ENCODE measurements at regions not wholly inside any gene's neighbourhood (a gene's known extent, or its start where the extent isn't known, plus 50 kb on each side); places are given as distances from the start of the nearest gene placed in this dataset.

DNA sequence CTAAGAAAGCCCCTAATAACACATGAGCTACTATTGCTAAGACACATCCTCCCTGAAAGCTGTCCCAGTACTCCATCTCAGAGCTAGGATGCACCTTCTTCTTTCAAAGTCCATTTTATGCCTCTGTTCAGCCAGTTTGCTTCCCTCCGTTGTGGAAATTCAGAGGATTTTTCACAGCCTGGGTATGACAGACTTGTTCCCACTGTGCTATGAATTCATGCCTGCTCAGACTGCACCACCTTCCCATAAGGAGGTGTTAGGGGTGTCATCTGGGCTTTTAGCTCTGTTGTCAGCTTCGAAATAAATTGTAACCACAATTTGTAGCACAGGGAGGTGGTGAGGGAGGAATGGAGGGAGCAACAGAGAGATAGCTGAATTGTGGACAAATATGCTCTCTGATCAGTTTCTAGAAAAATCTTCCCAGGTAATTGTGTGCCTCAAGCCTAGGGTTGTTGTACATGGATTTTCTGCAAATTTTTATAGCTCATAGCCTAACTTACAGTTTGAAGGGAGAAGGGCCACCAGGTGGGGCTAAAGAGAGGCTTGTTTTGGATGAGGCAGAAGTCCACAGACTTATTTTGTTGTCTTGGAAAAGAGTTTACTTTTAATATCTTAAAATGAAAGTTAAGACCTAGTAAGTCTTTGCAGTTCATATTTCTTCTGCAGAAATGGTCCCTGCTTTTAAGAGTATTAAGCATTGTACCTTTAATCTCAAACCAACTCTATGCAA, 462.0 kb downstream of the PDCD6IP start:
- TF ChIP-seq, protein P1, sequence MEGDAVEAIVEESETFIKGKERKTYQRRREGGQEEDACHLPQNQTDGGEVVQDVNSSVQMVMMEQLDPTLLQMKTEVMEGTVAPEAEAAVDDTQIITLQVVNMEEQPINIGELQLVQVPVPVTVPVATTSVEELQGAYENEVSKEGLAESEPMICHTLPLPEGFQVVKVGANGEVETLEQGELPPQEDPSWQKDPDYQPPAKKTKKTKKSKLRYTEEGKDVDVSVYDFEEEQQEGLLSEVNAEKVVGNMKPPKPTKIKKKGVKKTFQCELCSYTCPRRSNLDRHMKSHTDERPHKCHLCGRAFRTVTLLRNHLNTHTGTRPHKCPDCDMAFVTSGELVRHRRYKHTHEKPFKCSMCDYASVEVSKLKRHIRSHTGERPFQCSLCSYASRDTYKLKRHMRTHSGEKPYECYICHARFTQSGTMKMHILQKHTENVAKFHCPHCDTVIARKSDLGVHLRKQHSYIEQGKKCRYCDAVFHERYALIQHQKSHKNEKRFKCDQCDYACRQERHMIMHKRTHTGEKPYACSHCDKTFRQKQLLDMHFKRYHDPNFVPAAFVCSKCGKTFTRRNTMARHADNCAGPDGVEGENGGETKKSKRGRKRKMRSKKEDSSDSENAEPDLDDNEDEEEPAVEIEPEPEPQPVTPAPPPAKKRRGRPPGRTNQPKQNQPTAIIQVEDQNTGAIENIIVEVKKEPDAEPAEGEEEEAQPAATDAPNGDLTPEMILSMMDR (conservative IDR thresholded peaks at IDR 0.05; ENCODE audit: low read depth, low read length): peak; percentile 86
- peak; percentile 7 for DNase-seq (ENCODE audit: low read depth)
- no peak overlapping the region for H3K4me3 ChIP-seq (ENCODE audit: low read depth, low read length)

DNA sequence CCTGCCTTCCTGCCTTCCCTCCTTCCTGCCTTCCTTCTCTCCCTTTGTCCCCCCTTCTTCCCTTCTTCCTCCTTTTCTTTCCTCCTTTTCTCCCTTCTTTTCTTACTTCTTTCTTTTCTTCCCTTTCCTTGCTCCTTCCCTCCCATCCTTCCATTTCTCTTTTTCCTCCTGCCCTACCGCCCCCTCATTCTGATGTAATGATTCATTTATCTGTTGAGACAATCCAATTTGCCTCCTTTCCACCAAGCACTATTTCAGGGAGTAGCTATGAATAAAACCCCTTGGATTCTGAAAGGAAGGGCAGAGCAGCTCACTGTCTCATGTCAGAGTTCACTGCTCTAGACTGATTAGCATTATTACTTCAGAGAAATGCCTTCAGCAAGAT, 462.6 kb downstream of the PDCD6IP start:
- DNase-seq (ENCODE audit: low read depth): peak; percentile 29
- TF ChIP-seq, protein P1 (conservative IDR thresholded peaks at IDR 0.05; ENCODE audit: low read depth, low read length): no peak
- no peak overlapping the region for H3K4me3 ChIP-seq (ENCODE audit: low read depth, low read length)

DNA sequence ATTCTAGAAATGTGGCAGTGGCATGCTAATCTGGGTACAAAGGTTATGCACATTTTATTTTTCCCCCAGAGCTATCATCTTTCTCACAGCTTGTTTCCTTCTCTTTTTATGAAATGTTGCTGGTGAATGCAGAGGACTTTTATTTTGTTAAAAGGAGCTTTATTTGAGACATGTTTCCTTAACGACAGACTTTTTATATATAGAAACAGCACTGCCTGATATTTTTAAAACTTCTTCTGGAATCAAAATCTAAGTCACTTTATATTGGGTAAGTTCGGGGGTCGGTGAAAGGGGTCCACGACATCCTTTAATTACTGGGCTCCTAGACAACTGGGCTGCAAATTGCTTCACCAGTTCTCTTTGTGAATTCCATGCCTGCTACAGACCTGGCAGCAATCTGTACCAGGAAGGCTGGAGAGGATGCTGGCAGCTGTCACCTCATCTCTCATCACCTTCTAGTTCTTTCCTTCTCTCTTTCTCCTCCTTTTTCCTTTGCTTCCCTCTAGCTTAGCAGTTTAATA, 464.7 kb downstream of the PDCD6IP start:
- TF ChIP-seq, protein P1 (conservative IDR thresholded peaks at IDR 0.05; ENCODE audit: low read depth, low read length): no peak
- no peak for DNase-seq (ENCODE audit: low read depth)
- H3K4me3 ChIP-seq (ENCODE audit: low read depth, low read length): no peak overlapping the region

DNA sequence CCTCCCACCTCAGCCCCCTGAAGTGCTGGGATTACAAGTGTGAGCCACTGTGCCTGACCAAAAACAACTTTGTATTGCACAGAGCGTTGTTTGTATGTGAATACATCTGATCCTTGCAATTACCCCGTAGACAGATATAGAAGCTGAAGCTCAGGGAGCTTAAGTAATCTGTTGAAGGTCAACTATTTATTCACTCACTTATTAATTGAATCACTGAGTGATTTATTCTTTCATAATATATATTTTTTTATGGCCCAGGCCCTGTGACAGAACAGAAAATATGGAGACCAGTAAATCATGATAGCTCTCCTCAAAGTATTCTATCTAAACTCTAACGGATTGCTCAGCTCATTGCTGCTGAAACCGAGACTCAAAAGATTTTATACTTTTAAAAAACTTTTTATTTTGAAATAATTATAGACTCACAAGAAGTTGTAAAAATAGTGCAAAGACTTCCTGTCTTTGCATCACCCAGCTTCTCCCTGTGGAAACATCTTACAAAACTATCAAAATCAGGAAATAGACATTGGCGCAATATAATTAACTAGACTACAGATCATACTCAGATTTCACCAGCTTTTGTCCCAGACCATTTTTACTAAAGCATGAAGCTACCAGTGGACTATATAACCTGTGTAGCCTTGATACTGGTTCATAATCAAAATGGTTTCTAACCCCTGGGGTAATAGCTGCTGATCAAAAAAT, 466.1 kb downstream of the PDCD6IP start:
- H3K4me3 ChIP-seq (ENCODE audit: low read depth, low read length): no peak overlapping the region
- no peak for DNase-seq (ENCODE audit: low read depth)
- TF ChIP-seq, protein P1 (conservative IDR thresholded peaks at IDR 0.05; ENCODE audit: low read depth, low read length): no peak

DNA sequence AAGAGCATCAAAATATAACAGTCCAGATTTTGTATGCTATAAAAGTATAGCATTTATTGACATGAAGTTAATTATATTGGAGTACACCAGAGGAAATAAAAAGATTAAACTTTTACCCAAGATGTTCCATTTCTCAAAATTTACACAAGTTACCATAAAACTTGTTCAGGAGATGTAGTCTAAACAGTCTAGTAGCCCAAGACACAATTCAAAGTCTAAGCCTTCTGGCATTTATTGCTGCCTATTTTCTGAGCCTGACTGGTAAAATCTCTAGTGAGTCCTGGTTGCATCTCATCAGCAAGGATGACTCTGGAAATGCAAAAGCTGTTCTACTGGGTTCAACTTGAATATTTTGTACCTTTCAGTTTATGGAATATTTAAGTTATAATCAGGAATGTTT, 468.7 kb downstream of the PDCD6IP start:
- no peak overlapping the region for H3K4me3 ChIP-seq (ENCODE audit: low read depth, low read length)
- DNase-seq (ENCODE audit: low read depth): no peak
- TF ChIP-seq, protein P1 (conservative IDR thresholded peaks at IDR 0.05; ENCODE audit: low read depth, low read length): no peak

DNA sequence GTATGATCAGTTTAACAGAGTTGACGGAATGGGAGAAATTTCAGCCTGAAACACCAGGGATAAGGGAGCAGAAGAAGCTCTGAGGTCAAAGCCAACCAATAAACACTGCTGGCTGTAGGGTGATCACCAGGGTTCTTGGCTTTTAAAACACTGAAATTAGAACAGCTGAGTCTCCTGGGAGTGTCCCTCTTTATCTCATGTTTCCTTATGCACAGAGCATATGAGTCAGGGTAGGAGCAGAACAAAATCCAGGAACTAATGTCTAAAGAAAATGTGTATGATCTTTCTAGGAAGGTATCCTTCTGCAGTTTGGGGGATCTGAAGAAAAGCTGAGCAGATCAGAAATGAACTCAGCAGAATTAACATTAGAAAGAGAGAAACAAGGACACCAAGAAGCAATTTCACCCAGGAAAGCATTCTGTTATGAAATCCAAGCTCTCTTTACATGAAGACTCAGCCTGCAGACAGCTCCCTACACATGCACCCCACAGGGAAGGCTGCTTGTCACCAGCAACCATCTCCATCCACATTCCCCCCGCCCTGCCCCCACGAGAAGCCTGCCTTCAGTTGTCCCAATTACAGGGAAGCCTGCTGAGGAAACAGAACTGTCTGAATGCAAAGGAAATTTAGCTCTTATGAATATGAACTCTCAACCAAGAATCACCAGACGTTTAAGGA, 469.7 kb downstream of the PDCD6IP start:
- no peak for DNase-seq (ENCODE audit: low read depth)
- TF ChIP-seq, protein P1 (conservative IDR thresholded peaks at IDR 0.05; ENCODE audit: low read depth, low read length): no peak
- H3K4me3 ChIP-seq (ENCODE audit: low read depth, low read length): no peak overlapping the region
